ENCODE measurements at regions not wholly inside any gene's neighbourhood (a gene's known extent, or its start where the extent isn't known, plus 50 kb on each side); places are given as distances from the start of the nearest gene placed in this dataset.

DNA sequence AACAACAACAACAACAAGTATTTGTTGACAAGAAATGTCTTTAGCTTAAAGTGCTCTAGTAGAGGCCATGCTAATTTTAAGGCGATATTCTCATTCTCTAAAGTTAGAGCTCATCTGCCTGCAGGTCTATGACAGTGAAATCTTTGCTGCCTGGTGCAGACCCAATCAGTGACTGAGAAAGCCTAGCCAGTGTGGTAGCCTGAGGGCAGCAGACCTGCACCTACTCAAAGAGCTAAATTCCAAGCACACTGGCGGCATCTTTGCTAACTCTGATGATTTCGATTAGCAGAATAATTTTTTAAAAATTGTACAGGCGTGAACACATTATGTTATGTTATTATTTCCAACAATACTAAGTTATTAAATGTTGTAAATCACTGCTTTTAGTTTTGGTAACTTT lies 228.8 kb upstream of the RGMA start:
- DNase-seq (ENCODE audit: low spot score), result no peak

DNA sequence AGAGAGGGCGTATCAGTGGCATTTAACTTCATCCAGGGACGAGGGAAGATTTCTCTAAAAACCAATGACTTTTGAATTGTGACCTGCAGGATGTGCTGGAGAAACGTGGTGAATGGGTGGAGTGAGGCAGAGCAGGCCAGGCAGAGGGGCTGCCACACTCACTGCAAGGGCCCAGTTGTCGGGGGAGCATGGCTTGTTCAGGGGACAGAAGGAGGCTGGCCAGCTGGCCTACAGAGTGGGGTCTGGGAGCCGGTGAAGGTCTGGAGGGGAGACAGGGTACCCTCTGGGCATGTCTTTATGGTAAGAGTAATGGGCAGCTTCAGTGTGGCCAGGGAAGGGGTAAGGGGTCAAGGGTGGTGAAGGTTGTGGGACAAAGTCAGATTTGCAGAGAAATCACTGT lies 225.2 kb upstream of the RGMA start:
- no peak for DNase-seq (ENCODE audit: low spot score)

DNA sequence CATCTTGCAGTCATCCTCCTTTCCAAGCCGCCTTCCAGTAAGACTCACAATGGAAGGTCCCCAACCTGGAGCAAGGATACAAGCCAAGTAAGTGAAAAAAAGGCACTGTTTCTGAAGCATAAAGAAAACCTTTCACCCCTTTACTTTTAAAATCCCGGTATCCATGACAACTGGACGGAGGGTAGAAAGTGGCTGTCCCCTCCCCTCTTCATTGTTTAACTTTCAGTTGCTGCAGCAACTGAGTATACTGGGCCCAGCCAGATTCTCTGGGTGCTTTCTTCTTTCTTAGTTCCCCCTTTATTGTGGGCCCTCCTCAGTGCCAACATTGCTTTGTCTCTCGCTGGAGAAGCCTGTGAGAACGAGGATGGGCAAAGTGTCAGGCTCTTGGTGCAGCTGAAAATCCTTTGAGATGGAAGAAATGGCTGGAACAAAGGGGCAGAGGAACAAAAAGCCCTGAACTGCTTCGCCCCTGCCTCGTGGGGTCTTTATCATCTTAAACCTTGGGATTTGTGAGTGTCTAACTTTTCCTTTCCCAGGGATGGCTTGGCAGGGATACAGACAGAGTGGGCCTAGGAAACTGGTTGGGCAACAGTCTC lies 224.0 kb upstream of the RGMA start:
- DNase-seq (ENCODE audit: low spot score), result no peak

DNA sequence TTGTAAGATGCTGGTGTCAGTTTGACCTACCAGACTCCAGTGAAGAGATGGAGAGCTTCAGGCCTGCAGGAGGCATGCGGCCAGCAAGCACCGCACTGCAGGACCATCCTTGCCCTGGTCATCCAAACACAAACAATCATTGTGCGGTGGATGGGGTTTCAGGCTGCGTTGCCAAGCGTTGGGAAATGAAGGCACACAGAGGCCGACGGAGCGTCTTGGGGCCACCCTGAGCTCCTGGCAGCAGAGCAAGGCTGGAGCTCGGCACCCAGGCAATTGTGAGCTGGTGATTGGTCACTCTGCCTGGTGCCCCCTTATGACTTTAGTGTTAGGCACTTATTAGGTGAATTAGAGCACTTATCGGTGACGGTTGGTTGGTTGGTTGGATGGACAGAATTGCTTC lies 222.6 kb upstream of the RGMA start:
- no peak for DNase-seq (ENCODE audit: low spot score)

DNA sequence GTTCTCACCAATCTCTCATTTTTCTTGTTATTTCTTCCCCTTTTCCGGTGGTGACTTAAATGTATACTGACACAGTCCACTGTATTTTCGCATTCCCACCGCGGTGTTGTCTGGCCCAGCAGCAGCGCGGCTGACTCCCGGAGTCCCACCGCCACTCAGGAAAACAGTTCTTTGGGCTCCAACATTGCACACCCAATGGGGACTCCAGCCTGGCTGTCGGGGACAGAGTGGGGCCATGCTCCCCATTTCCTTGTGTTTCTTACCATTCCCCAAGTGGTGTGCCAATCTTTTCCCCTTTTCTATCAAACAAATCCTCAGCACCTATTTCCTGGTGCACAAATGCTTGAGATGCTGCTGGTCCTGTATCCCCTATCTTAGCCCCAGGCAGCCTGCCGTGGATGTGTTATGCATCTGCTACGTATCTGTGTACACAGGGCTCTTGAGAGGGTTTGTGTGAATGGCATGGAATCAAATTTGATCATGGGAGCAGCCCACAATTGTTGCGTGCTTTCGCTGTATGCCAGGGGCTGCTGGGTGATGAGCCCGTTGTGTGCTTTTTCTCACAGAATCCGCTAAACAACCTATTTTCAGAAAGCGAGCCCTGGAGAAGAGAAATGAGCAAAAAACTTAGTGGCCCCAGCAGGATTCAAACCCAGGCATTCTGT lies 219.1 kb upstream of the RGMA start:
- no peak for DNase-seq (ENCODE audit: low spot score)

DNA sequence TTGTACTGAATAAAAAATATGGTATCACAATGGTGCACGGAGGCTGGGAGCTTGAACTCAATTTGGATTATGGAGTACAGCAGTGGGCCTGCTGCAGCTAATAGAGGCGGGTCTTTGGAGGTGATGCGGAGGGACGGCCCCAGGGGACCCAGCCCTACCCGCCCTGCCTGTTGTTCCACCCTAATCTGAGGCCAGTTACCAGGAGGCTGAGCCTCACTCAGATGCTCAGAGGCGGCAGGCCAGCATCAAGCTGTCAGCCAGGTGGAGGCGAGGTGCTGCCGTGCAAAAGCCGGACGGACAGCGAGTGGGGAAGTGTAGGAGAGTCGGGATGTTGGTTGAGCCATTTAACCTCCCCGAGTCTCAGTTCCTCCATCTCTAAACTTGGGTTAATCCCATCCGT lies 218.5 kb upstream of the RGMA start:
- no peak for DNase-seq (ENCODE audit: low spot score)

DNA sequence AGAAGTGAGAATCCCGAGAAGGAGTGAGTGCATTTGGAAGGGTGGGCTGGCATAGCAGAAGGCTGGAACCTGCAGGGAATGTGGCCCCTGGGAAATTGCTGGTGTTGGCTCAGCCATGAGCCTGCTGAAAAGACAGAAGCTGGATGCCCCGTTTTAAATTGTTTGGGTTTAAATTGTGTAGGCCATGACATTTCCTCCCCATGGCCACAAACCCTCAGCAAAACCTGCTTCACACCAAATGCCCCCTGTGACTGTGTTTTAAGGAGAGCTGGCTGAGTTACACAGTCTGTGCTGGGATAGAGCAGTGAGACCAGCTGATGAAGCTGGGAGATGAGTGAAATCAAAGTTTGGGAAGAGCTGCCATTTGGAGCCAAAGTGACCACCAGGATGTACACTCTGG lies 216.3 kb upstream of the RGMA start:
- no peak for DNase-seq (ENCODE audit: low spot score)

DNA sequence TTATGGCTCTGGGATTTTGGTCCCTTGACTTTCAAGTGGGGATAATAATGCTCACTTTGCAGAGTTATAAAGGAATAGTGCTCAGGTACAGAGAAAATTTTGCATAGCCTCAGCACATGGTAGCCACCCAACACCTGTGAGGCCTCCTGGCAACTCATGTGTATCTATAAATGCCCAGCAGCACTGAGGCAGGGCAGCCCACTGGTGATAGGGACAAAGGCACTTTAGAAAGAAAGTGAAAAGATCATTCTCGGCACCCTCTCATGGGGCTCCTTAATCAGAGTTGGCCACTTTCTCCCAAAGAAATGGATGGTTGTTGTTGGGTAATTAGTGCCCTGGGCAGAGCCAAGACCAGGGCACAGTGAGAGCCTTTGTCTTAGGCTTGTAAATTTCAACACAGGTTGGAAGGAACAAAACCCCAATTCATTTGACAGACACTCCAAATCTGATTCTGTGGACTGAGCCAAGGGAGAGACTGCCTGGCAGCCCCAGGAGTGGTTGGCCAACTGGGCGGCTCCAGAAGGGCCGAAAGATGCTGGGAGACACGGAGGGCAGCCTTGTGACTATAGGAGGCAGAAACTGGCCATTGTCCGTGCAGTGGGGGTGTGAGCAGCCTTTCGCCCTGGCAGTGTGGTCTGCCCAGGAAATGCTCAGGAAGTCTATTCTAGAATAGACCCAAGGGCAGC lies 213.2 kb upstream of the RGMA start:
- DNase-seq (ENCODE audit: low spot score), result no peak

DNA sequence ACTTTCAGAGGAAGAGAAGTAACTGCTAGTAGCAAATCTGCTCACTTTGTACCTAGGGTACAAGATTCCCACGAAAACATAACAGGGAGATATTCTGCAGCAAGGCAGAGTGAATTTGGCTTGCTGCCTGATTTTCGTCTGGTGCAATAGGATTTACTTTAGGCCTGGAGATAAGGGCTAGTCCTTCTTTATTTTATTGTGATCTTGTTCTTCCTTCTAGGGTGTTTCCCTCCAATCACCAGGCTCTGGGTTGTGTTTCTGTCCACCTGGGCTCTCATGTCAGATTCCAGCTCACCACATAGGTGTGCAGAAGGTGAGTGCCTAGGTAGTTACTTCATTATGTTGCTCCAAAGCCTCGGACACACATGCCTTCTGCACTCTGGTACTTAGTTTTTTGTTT lies 211.8 kb upstream of the RGMA start:
- no peak for DNase-seq (ENCODE audit: low spot score)

DNA sequence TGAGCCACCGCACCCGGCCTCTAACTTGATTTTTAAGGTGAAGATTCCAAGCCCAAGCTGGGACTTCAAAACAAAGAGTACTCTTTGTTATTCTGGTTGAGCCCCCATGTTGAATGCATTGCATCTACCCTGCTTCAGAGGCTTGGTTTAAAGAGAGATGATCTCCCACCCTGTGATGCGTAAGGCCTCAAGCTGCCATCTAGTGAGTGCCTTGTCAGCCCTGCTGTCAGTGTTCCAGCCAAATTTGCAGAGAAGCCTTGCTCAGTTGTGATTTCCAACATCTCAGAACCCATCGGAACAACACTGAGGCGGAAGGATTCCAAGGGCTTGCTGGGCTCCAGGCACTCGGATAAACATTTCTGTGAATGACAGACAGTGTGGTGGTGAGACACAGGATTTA lies 210.7 kb upstream of the RGMA start:
- no peak for DNase-seq (ENCODE audit: low spot score)

DNA sequence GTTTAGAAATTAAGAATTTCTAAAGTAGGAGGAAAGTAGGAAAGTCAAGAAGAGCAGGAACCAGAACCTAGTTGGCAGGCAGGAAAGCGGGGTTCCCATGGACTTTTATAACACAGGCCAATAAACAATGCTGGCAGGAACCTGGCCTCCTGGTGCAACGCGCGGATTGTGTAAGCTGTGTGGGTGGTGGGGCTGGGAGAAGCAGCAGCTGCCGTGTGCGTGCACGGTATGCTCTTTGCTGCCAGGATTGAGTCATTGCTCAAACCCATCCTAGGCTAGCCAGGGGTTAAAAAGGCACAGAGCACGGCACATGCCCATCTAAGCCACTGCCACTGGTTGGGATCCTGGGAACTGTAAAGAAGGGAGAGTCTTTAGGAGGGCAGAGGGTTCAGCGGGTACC lies 209.9 kb upstream of the RGMA start:
- DNase-seq (ENCODE audit: low spot score), result no peak

DNA sequence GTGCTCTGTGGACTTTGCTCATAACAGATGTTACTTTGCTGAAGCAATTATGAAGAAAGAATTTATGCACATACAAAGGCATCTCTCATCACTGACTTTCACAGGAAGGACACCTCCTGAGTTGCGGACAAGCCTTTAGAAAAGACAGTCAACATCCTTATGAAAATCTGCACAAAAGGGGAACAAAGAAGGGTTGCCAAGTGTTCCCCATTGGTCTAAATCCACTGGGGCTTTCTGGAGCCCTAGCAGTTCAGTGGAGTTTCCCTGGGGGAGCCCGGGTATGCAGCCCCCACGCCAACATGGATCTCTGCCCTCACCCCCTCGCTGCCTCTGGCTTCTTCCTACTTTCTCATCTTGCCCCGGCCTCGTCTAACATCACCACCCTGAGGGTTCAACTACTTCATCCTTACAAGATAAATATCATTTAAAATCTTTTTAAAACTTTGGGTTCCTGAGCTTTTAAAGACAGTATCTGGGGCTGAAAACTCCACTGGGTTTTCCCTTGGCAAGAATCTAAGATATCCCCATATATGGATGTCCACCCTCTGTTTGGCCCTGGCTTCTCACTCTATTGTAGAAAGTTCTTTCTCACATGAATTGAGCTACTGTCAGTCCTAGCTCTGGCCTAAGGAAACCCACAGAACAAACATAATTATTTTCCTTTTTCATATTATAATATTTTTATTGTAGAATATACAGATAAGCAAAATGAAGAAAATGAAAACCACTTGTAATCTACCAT lies 207.9 kb upstream of the RGMA start:
- DNase-seq (ENCODE audit: low spot score), result no peak

DNA sequence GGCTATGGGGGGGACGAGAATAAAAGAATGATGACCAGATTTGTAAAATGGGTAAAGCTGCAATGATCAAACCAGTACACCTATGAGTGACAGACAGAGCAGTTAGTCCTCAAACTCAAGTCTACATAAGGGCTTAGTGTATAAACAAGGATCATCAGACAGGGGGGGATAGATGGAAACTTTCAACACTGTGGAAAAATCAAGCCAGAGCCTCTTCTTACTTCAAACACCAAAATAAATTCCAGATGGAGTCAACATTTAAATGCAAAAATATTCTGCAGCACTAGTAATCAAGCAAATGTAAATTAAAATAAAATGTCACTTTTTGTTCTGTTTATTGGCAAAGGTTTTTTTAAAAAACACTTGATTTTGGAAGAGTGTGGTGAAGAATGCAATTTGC lies 205.9 kb upstream of the RGMA start:
- no peak for DNase-seq (ENCODE audit: low spot score)

DNA sequence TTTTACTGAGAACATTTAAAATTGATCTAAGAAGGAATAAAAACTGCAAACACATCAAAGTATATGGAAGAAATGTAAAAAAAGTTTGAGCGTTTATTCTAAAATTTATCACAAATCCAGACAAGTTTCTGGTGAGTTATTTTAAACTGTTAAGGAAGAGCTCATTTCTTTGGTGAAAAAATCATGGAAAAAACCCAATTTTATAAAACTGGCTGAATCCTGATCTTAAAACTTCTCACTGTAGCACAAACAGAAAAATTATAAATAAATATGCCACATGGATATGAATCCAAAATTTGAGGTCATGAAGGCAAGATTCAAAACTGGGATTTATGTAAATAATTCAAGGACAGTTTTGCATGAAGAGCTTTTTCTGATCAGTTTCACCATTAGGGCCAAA lies 205.1 kb upstream of the RGMA start:
- DNase-seq (ENCODE audit: low spot score), result no peak

DNA sequence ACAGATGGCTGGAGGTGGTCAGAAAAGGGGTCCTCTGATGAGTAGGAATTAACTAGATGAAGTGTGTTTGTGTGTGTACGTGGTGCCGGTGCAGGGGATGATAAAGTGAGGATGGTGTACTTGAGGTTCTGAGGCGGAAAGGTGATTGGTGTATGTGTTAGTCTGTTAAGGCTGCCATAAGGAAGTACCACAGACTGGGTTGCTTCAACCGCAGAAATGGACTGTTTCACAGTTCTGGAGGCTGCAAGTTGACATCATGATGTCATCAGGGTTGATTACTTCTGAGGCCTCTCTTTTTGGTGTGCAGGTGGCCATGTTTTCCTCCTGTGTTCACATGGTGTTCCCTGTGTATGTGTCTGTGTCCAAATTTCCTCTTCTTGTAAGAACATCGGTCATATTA lies 202.4 kb upstream of the RGMA start:
- no peak for DNase-seq (ENCODE audit: low spot score)

DNA sequence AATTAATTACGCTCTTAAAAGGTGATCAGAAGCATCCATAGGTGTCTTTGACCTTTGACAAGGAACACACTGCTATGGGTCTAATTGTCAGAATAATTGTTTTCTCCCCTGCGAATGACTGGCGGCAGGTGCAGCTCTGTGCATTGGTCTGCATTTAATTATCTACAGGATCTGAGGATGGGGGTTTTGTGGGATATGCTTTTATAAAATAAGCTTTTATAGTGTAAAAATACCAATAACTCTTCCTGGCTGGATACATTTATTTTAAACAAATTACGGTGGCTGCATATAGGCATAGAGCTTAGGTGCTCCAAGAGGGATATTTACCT lies 201.6 kb upstream of the RGMA start:
- DNase-seq (ENCODE audit: low spot score), result no peak

DNA sequence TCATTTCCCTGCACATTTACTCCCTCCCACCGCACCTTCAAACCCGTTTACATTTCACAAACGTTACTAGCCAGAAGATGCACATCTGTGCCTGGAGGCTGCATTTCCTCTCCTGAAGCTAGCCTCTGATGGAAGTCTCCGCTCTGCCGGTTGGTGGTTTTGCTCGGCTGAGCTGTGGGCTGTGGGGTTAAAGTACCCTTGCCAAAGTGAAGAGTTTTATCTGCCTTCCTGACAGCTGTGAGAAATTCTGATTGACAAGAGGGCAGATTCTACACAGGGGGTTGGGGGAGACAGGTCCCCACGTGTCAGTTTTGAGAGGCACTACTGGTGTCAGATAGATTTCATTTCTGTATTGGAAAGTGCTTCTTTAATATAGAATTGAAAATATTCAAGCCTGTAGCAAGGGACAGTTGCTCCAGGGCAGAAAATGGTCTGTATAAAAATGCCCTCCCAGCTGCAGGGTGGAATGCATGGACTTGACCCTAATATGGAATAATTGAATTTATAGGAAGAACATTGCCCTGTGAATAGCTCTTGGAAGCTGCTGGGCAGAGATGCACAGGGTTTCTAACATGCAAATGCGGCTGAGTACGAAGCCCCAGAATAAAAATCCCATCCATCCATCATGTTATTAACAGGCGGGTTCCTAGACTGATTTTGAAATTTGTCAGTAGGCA lies 201.1 kb upstream of the RGMA start:
- no peak for DNase-seq (ENCODE audit: low spot score)

DNA sequence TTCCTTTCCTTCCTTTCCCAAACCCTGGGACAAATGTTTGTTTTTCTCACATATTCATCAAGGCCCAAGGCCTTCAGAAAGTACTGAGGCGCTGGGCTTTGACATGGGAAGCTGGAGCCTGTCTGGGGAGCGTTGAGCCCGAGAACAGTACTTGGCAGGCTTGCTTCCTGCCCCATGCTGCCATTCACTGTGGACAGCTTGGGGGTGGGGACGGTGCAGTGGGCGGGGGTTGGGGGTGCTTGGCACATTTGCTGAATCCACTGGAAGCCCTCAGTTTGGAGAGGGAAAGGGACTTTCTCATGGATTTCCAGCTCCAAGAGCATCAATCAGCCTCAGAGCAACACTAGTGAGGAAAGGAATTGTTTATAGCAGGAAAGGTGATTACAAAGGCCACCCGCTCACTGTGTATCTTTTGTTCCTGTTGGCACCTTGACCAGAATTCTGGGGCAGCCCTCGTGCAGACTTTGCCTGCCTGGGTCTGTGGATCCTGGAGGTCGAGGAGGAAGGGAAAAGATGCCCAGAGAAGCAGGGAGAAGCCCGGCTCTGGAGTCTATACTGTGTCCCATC lies 199.8 kb upstream of the RGMA start:
- no peak for DNase-seq (ENCODE audit: low spot score)

DNA sequence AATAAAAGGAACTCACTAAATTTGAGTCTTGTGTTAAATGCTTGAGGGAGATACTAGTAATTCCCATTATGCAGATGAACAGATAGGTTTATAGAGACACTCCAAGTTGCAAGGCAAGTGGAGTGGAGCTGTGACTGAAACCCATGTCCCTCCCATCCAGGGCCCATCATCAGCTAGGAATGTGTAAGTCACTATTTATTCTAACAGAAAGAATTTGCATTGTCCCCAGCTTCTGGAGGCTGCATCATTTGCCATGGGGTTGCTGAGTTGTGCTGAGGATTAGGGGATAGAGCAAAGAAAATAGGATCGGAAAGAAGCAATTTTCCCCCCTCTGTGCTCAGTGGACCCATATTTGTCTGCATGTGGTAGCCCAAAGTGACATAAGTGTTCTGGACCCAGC lies 197.4 kb upstream of the RGMA start:
- DNase-seq (ENCODE audit: low spot score), result no peak

DNA sequence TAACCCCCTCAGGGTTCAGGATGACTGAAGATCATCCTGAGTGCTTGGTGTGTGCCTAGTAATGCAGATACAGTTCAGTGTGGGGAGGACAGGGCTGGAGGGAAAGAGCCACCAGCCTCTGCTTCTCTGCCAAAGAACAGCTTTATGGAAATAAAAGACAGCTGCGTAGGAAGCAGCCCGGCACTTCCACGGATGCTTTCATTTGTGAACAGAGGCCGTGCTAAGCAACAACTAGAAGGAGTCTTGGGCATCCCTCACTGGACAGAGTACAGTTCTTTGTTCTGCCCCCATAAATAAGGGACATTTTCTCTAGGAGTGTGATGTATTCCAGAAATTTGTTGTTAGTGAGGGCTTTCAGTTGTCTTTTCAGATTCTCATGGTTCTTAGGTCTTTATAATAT lies 194.8 kb upstream of the RGMA start:
- no peak for DNase-seq (ENCODE audit: low spot score)

DNA sequence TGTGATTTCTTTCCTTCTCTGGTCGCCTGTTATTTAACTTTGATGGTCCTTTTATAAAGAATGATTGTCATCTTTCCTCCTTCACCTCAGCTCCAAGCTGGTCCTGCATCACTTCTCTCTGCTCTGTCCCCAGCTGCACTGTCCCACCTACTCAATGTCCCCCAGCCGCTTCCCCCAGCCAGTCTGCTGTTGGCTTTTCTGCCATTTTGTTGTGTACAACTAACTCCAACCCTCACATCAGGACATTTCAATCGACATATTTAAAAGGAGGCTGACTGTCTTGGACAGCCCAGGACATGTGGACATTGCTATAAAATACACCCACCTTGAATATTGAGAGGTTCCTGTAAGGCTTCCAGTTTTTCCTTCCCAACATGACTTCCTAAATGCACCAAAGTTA lies 193.8 kb upstream of the RGMA start:
- DNase-seq (ENCODE audit: low spot score), result no peak

DNA sequence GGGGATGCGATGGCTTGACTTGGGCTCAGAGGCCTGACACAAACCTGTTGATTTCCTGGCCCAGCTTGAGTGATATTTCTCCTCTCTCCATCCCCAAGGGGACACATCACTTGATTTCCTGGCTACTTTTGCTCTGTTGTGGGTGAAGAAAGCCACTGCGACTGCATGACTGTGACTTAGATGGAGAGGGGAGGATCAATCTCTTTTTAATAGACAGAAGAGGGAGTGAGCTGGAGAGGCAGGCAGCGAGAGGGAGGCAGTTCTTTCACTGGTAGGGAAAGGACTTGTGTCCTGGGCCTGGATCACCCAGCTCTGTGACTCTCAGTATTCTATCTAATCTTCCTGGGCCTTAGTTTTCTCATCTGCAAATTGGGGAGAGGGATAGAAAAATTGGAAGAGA lies 189.8 kb upstream of the RGMA start:
- no peak for DNase-seq (ENCODE audit: low spot score)
